Iris pigment epithelial cell (primary cell): ENCODE measurements at regions not wholly inside any gene's neighbourhood (a gene's known extent, or its start where the extent isn't known, plus 50 kb on each side); places are given as distances from the start of the nearest gene placed in this dataset.

ENCODE experiments used
- DNase-seq: peaks from one replicate; pipeline ENCODE4 v3.0.0-alpha.2; 2011; ENCODE audit warnings: low read depth

DNA sequence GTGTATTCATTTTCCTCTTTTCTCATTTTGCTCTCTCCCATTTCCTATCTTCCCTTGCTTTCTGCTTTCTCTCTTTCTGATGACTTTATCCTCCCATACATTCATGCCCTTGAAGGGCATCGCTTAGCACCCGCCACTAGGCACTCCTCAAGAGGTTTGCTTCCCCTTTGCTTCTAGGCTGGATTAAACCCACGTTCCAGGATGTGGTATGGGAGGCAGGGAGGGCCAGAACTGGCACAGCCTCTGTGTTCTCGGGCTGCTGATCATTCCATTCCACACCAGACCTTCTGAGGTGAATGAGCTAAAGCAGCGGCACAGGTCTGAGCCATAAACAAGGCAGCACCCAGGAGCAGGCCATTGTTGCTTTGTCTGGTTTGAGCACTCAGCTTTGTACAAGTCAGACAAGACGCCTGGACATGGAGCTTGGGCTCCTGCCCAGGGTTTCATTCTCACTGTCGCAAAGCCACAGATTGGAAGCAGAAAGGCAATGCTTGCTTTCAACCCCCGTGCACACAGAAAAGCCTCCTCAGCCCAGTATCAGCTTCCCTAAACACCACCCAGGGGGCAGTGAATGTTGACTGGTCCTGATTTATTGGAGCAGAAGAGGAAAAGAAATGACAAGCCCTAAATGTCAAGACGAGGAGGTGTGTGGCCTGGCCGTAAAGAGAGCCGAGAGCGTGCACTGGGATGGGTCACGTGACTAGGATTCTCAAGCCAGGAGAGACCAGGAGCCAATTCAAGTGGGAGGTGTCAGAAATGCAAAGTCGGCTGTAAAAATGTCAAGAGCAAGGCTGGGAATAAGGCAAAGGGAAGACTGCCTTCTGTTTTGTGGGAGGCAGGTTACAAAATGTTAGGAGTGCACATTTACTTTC lies 218.0 kb upstream of the SERP2 start:
- peak; percentile 51 for DNase-seq

DNA sequence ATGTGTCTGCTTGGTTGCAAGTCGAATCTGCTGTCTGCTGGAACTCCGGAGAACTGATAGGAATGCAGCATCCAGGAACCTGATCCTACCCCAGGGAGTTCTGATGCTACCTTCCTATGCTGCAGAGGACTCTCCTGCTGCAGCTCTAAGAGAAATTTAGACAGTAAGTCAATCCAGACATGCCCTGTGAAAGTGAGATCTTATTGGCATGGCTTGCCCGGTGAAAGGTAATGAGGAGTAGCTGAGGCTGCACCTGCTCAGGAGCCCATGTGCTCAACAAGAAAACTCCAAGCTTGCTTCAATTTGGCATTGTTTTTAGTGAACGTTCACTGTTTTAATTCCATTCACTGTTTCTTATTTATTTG lies 217.3 kb upstream of the SERP2 start:
- DNase-seq = no peak

DNA sequence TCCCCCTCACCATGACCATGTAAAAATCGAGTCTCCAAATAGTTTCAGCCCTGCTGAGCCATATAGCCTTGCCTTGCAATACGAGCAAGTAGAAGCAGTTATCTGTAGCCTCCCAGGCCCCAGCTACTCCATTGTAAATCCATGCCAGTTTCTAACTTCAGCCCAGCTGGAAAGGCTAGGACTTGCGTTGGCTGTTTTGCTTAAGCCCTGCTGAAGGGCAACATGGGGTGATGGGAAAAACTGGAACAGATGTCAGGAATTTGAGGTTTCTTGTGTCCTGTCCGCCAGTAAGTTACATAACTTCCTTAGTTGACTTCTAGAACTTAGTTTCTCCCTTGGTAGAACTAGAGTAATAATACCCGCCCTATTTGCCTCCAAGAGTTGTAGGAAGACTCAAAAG lies 216.0 kb upstream of the SERP2 start:
- DNase-seq = no peak

DNA sequence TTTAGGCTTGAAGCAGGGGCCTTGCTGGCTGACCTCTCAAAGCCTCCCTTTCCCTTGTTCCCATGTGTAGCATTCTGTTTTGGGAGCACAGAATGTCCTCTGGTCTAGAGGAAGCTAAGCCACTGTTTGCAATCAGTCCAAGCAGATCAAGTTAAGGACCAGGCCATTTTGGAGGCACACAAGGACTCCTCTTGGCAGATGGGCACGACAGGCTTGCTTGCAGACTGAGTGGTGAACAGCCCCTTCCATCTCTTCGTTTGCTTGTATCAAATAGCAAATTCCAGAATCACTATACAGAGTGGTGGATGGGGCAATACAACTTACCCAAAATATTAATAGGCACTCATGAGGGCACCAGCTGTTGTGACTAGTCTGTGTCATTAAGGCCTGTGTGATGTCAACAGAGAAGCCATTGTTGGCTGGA lies 215.5 kb upstream of the SERP2 start:
- DNase-seq = no peak

DNA sequence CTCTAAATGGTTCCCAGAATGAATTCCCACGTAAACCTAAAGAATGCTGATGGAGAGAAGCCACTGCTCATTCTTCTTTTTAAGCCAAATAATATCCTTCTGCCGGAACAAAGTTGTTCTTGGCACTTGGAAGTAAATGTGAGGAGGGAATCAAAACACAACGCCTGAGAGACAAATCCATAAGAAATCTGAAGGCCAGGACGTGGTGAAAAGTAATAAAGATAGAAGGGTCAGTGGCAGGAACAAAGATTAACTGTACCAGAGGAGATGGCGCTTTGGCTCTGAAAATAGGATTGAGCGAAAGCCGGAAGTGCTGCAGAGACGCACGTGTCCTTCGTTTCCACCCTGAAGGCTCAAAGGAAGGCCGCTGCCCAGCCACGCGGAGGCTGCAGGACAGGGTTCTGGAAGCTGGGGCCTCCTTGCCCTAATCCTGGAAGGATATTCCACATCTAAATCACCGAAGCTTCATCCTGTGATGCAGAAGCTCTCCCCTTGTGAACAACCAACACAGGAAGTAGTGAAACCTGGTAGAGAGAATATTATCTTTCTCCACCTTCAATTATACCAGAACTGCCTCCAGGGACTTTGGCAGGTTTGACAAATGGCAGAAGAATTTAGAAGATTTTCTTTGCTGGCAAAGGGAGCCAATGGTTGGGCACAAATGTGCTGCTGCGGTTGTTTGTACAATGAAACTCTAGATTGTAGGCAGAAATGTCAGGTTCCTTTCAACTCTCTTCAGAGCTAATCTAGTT lies 214.6 kb upstream of the SERP2 start:
- DNase-seq = no peak

DNA sequence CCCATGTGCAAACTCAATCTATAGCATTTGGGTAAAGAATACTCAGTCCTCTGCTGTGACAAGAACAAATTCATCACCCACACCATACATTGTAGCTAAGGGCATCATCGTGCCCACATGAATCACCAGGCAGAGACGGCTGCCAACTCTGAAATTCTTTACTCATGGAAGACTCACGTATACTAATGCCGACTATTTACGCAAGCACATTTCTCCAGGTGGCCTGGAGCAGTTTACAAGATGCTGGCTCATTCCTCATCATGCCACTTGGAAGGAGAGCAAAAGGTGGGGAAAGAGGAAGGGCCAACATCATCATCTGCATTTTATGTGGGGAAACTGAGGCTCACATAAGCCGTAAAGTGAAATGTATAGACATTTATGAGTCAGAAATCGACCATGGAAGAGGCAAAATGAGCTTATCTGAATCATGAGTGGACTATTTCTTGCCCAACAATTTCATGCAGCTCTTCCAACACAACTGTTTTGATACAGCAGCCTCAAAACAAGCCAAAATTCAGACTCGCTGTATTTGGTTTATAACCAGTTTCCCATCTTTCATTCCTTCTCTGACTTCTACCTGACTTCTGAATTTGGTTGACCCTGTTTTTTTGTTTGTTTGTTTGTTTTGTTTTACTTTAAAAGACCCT lies 213.9 kb upstream of the SERP2 start:
- no peak for DNase-seq

DNA sequence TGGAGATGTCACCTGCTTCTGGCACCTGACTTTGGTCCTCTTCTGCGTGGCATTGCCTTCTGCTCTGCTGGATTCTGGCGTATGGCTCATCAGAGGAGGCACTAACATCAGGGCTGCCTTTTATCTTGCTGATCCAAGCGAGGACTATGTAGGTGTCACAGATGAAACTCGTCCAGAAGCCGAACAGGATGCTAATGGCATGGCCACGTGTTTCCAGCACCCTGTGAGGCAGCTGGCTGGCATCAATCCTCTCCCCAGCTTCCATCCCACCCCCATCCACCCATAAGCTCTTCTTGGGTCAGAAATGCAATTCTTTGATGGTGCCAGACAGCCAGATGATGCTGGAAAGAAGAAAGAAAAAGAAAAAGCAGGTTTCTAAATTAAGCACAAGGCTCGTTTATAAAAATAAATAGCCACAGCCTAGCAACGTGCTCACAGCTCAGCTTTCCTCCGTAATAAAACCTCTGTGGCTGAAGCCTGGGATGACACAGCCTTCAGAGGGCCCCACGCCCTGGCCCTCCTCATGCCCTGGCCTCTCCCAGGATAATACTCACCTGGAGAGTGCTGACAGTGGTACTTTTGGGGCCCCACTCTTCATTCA lies 212.9 kb upstream of the SERP2 start:
- no peak for DNase-seq

DNA sequence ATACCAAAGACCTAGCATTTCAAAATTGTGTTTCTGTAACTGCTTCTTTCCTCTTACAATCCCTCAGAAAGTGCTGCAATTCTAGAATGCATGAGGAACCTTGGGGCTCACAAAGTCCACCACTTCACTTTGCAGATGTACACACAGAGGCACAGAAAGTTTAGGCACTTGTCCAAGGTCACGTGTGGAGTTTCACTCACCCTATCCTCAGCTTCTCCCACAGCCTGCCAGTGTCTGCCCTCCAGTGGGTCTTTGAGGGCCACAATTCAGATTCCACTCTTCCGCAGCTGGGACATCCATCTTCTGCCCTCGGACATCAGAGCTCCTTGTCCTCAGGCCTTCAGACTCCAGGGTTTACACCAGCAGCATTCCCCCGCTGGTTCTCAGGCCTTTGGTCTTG lies 210.5 kb upstream of the SERP2 start:
- no peak for DNase-seq

DNA sequence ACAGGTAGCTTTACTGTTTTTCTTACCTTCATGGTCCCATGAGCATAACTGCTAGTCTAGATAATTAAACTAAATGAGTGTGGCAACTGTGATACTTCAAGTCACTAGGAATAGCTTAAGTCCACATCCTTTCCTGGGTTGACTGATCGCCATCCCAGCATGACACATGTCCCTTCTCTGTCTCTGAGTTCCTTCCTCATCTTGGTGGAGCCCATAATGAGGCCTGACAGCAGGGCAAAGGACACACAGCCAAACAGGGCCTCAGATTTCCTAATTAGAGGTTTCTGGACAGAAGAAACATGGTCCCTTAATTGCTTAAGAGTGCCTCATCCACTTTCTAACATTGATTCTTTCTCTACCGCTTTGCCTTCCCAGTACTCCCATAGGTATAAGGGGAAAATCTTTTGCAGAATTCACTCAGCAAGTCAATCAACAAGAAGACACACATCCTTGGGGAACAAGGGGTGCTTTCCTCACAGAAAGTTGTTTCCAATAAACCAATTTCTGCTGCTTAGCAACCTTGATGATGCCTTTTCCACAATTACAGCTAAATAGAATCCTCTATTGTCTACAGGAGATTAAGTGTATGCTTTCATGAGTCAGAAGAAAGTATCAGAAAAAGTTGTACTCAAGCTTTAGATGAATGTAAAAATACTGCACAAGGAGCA lies 208.3 kb upstream of the SERP2 start:
- no peak for DNase-seq

DNA sequence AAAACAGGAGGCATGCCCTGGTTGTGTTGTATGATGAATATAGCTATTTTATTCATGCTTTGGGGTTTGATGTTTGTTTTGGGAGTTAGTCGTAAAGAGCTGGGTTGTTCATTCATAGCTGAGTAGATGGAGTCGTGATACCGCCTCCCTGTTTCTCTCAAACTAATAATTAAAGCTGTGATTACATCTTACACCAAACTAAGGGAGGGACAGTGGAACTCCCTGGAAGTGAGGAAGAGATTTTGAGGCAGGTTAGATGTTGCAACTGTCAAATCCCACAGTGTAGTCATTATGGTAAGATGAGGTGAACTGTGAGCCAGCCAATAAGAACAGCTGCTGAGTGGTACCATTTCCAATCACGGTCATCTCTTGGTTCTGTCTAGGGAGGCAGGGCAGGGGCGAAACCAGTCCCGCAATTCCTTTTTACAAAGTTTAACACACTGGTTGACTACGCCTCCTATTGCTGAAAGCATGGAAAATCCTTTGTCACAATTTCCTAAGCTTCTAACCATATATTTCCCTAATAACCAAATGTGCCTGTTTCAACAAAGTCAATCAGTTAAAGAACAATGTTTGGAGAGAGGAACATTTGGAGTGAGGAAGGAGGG lies 207.6 kb upstream of the SERP2 start:
- no peak for DNase-seq

DNA sequence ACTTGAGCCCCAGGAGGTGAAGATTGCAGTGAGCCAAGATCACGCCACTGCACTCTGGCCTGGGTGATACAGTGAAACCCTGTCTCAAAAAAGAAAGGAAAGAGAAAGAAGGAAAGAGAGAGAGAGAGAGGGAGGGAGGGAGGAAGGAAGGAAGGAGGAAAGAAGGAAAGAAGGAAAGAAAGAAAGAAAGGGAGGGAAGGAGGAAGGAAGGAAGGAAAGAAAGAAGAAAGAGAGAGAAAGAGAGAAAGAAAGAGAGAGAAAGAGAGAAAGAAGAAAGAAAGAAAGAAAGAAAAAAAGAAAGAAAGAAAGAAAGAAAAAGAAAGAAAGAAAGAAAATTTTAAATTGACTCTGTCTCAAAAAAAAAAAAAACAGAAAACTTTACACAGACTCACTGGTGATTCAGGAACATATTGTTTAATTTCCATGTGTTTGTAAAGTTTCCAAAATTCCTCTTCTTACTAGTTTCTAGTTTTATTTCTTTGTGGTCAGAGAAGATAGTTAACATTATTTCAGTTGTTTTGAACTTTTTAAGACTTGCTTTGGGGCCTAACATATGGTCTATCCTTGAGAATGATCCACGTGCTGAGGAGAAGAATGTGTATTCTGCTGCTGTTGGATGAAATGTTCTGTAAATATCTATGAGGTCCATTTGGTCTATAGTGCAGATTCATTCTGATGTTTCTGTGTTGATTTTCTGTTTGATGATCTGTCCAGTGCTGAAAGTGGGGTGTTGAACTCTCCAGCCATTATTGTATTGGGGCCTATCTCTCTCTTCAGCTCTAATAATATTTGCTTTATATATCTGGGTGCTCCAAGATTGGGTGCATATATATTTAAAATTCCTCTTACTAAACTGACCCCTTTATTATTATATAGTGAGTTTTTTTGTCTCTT lies 204.4 kb upstream of the SERP2 start:
- no peak for DNase-seq

DNA sequence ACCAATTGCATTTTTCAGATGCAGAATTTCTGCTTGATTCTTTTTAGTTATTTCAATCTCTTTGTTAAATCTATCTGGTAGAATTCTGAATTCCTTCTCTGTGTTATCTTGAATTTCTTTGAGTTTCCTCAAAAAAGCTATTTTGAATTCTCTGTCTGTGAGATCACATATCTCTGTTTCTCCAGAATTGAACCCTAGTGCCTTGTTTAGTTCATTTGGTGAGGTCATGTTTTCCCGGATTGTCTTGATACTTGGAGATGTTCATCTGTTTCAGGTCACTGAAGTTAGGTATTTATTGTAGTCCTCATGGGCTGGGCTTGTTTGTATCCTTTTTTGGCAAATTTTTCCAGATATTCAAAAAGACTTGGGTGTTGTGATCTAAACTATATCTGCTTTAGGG lies 202.9 kb upstream of the SERP2 start:
- DNase-seq = no peak

DNA sequence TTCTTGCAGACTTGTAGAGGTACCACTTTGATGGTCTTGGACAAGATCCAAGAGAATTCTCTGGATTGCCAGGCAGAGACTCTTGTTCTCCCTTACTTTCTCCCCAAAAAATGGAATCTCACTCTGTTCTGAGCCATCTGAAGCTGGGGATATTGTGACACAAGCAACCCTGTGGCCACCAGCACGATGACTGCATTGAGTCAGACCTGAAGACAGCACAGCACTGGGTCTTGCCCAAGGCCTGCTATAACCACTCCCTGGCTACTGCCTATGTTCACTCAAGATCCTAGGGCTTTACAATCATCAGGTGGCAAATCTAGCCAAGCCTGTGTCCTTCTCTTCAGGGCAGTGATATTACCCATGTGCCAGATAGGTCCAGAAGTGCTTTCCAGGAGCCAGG lies 202.5 kb upstream of the SERP2 start:
- DNase-seq = no peak

DNA sequence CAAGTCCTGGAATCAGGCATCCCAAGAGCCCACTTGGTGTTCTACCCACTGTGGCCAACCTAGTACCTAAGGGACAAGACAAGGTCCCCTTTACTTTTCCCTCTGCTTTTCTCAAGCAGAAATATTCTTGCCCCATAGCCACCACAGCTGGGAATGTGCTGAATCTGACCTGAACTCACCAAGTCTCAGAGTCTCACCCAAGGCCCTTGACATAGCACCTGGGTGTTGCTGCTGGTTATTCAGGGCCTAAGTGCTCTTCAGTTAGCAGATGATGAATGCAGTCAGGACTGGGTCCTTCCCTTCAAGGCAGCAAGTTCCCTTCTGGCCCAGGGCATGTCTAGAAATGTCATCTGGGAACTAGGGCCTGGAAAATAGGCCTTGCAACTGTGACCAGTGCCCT lies 201.8 kb upstream of the SERP2 start:
- DNase-seq = no peak

DNA sequence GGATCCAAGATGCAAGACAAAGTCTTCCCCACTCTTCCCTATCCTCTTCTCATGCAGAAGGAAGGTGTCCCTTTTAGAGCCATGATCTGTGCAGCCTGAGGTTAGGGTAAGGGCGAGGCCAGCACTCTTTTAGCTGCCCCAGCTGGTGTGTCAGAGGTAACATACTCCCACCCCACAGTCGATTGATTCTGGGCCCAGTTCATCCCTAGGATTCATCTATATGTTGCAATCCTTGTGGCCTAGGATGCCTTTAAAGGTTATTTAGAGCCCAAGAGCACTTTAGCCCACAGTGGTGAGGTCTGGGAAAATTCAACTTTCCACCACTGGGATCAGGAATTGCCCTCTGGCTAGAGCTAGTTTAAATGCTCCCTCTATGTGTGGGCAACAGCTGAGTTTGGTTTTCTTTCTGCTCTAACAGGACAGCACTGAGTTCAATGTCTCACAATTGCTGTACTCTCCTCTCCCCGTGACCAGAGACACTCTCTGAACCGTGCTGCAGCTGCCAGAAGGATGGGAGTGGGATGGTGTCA lies 201.3 kb upstream of the SERP2 start:
- DNase-seq = no peak

DNA sequence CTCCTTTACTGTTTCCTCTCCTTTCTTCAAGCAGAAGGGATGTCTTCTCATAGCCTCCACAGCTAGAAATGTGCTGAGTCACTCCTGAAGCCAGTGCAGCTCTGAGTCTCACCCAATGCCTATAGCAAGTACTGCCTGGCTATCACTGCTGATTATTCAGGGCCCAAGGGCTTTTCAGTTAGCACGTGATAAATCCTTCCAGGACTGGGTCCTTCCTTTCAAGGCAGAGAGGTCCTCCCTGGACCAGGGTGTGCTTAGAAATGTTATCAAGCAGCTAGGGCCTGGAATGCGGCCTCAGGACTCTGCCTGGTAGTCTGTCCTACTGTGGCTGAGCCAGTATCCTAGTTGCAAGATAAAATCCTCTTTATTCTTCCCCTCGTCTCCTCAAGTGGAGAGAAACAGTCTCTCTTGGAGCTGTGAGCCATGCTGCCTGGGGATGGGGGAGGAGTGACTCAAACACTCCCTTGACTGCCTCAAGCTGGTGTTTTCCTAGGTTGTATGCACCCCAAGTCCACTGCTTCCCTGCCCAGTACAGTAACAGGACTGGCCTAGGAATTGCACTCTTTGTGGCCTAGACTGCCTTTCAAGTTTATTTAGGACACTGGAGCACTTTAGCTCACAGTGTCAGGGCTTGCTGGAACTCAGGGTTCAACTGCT lies 198.7 kb upstream of the SERP2 start:
- DNase-seq = peak; percentile 75

DNA sequence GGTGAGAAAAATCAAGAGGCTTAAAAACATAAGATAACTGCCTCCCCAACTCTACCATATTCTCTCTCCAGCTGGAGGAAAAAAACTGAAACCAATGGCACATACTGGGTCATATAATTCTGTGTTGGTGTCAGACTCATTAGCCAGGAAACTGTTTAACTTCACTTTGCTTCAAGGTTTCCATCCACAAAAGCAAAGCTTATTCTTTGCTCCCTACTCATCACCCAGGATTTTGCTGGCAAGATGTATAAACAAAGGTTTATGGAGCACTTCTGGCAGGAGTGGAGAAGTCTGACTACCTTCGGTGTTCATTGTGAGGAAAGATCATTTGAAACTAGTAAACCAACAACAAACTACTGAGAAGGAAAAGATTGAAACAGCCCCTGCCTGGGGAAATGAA lies 197.5 kb upstream of the SERP2 start:
- no peak for DNase-seq

DNA sequence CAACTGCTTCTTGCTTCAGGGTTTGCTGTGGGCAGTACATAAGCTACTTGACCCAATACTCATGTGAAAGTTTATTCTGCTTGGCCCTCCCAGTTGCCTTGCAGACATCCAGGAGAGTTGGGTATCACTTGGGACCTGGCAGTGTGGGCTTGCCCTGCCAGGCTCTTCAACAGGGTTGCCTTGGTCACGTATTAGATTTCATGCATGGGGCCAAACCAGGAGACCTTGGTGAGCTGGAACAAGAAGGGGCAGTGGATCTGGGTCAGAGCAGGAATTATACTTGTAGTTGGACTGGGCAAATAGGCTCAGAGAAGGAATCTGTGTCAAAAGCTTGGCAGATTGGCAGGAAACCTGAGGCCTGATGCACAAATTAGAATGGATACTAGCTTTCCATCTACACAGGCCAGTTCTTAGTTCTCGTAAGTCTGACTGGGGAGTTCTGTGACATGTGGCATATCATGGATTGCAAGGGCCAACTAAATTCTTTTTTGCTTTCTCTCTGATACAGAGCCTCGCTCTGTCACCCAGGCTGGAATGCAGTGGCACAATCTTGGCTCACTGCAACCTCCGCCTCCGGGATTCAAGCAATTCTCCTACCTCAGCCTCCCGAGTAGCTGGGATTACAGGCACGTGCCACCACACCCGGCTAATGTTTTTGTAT lies 192.6 kb upstream of the SERP2 start:
- DNase-seq = no peak

DNA sequence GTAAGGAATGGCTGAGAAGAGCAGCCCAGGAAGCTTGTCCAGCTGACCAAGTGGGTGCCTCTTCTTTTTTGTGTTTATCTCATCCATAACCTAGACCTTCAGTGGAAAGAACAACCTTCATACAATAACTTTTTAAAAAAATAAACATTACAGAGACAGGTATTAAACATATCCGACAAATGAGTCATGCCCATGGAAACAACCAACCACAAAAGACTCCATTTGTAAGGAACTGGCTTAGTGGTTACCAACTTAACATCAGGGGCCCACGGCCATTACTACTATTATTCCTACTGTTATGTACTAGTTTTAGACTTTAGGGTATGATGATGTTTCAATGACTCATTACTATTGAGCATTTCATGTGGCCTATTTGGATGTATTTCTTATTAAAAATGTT lies 191.7 kb upstream of the SERP2 start:
- peak; percentile 38 for DNase-seq
